GM21367 (cell line): ENCODE measurements at regions not wholly inside any gene's neighbourhood (a gene's known extent, or its start where the extent isn't known, plus 50 kb on each side); places are given as distances from the start of the nearest gene placed in this dataset.

ENCODE experiments used
- ATAC-seq: cut with Tn5 transposase; IDR thresholded peaks from one replicate; pipeline ENCODE4 v1.9.1; 2021; ENCODE audit not compliant: unreplicated experiment

DNA sequence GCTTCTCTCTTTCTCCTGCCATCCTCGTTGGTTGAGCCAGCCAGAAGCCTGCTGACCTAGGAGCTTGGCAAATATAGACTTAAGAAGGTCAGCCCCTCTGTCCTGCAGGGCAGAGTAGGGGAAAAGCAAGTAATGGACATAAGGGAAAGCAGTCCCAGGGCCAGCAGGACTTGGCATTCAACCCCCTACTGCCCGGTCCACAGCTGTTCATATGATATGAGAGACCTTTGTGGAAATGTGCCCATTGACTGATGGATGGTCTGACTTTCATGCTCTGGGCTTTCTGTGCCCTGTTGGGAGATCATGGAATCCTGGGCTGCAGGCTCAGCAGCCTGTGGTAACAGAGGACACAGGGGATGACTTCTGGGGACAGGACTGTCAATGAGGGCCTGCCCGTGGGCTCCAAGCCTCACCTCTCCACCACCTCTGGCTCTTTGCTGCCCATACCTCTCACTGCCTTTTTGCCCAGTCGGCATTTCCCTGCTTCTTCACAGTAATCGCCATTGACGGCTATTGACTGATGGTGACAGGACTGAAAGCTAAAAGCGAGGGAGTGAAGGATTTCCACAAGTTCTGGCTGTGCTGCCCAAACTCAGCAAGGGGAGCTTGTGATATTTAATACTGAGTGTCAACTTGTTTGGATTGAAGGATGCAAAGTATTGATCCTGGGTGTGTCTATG, 60.0 kb upstream of the NMNAT3 start:
- ATAC-seq, result no peak

- ATAC-seq, result no peak
Measured at GRCh38 chr3:139735191-139735590, 57.4 kb upstream of the NMNAT3 start.

GRCh38 chr3:139732729-139733128, 55.0 kb upstream of the NMNAT3 start:
- no peak for ATAC-seq

DNA sequence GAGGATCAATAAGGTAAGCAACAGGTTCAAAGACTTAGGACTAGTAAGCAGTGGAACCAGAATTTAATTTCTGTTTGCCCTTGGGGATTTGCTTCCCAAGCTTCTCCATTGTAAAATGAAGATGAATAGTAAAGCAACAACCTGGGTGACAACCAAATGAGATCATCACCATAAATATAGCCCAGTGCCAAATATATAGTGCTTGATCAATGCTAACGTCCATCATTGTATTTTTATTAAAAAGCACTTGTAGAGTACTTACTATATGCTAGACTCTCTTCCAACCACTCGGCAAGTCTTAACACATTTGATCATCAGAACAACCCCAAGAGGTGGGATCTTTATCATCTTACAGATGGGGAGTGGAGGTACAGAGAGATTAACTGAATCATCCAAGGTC, 51.5 kb upstream of the NMNAT3 start:
- ATAC-seq, result no peak

- no peak for ATAC-seq
Measured at GRCh38 chr3:139728414-139728813, 50.6 kb upstream of the NMNAT3 start.
